H9 (cell line): ENCODE measurements at regions not wholly inside any gene's neighbourhood (a gene's known extent, or its start where the extent isn't known, plus 50 kb on each side); places are given as distances from the start of the nearest gene placed in this dataset.

Source experiments
- DNase-seq: peaks from one replicate; pipeline ENCODE4 v3.0.0-alpha.2; 2017
- H2AFZ ChIP-seq: one replicate; pipeline ENCODE4 v1.6.1; 2013; ENCODE audit warnings: mild to moderate bottlenecking, low read length, control low read depth, moderate library complexity
- H2AK5ac ChIP-seq: 2 replicates; pipeline ENCODE4 v1.6.1; 2013; ENCODE audit warnings: low read length, control low read depth, mixed read lengths; ENCODE audit not compliant: insufficient read length
- H2BK120ac ChIP-seq: one replicate; pipeline ENCODE4 v1.6.1; 2013; ENCODE audit warnings: low read depth, mild to moderate bottlenecking, low read length, control low read depth, inconsistent platforms; ENCODE audit not compliant: poor library complexity, severe bottlenecking
- H2BK12ac ChIP-seq: 2 replicates; pipeline ENCODE4 v1.6.1; 2013; ENCODE audit warnings: low read length, control low read depth, mixed read lengths, low read depth; ENCODE audit not compliant: insufficient read length
- H2BK15ac ChIP-seq: 2 replicates; pipeline ENCODE4 v1.6.1; 2013; ENCODE audit warnings: low read depth, low read length, control low read depth
- H2BK20ac ChIP-seq: one replicate; pipeline ENCODE4 v1.6.1; 2013; ENCODE audit warnings: low read depth, mild to moderate bottlenecking, low read length, control low read depth, inconsistent platforms; ENCODE audit not compliant: poor library complexity, severe bottlenecking
- H2BK5ac ChIP-seq: 2 replicates; pipeline ENCODE4 v1.6.1; 2013; ENCODE audit warnings: low read length, control low read depth, mixed read lengths; ENCODE audit not compliant: insufficient read length
- H3K14ac ChIP-seq: 2 replicates; pipeline ENCODE4 v1.6.1; 2013; ENCODE audit warnings: low read length, control low read depth; ENCODE audit not compliant: insufficient read depth
- H3K18ac ChIP-seq: 2 replicates; pipeline ENCODE4 v1.6.1; 2013; ENCODE audit warnings: low read depth, mild to moderate bottlenecking, mixed read lengths, low read length, control low read depth; ENCODE audit not compliant: insufficient read length
- H3K23ac ChIP-seq: 2 replicates; pipeline ENCODE4 v1.6.1; 2013; ENCODE audit warnings: low read length, control low read depth, mixed read lengths, low read depth; ENCODE audit not compliant: insufficient read length
- H3K23me2 ChIP-seq: 2 replicates; pipeline ENCODE4 v1.6.1; 2013; ENCODE audit warnings: low read depth, mild to moderate bottlenecking, mixed read lengths, low read length, control low read depth; ENCODE audit not compliant: insufficient read length, poor library complexity, severe bottlenecking
- H3K27ac ChIP-seq: 2 replicates; pipeline ENCODE4 v1.5.1; 2013; ENCODE audit warnings: low read length, control low read depth, mixed read lengths, low read depth; ENCODE audit not compliant: insufficient read length
- H3K27me3 ChIP-seq: 2 replicates; pipeline ENCODE4 v1.6.1; 2013; ENCODE audit warnings: low read length, control low read depth, inconsistent platforms; ENCODE audit not compliant: insufficient read depth
- H3K4ac ChIP-seq: 2 replicates; pipeline ENCODE4 v1.6.1; 2013; ENCODE audit warnings: low read depth, mild to moderate bottlenecking, control low read depth, inconsistent platforms, low read length, moderate library complexity
- H3K4me1 ChIP-seq: 2 replicates; pipeline ENCODE4 v1.6.1; 2013; ENCODE audit warnings: low read length, control low read depth, inconsistent platforms; ENCODE audit not compliant: insufficient read depth
- H3K4me2 ChIP-seq: 2 replicates; pipeline ENCODE4 v1.6.1; 2013; ENCODE audit warnings: low read length, control low read depth, mixed read lengths; ENCODE audit not compliant: insufficient read length, insufficient read depth
- H3K56ac ChIP-seq: 2 replicates; pipeline ENCODE4 v1.6.1; 2013; ENCODE audit warnings: low read depth, mild to moderate bottlenecking, mixed read lengths, low read length, control low read depth; ENCODE audit not compliant: insufficient read length
- H3K79me1 ChIP-seq: 2 replicates; pipeline ENCODE4 v1.6.1; 2013; ENCODE audit warnings: low read depth, mild to moderate bottlenecking, moderate library complexity, low read length, control low read depth, inconsistent platforms; ENCODE audit not compliant: insufficient read depth, poor library complexity, severe bottlenecking
- H3K79me2 ChIP-seq: 2 replicates; pipeline ENCODE4 v1.6.1; 2013; ENCODE audit warnings: low read length, control low read depth, inconsistent platforms; ENCODE audit not compliant: insufficient read depth
- H3K9ac ChIP-seq: 2 replicates; pipeline ENCODE4 v1.6.1; 2013; ENCODE audit warnings: low read length, control low read depth, mixed read lengths; ENCODE audit not compliant: insufficient read length; ENCODE audit errors: extremely low read depth
- H3K9me3 ChIP-seq: one replicate; pipeline ENCODE4 v1.6.1; 2013; ENCODE audit warnings: low read depth, low read length, inconsistent platforms; ENCODE audit not compliant: control insufficient read depth
- H3T11ph ChIP-seq: one replicate; pipeline ENCODE4 v1.6.1; 2013; ENCODE audit warnings: mild to moderate bottlenecking, low read length, control low read depth, inconsistent platforms
- H4K20me1 ChIP-seq: one replicate; pipeline ENCODE4 v1.6.1; 2013; ENCODE audit not compliant: control insufficient read depth, insufficient read length, insufficient read depth
- H4K5ac ChIP-seq: 2 replicates; pipeline ENCODE4 v1.6.1; 2013; ENCODE audit warnings: low read depth, mild to moderate bottlenecking, mixed read lengths, low read length, control low read depth; ENCODE audit not compliant: insufficient read length
- H4K8ac ChIP-seq: replicated peaks from 2 replicates; pipeline ENCODE4 v1.6.1; 2013; ENCODE audit warnings: low read length, control low read depth, mixed read lengths, low read depth; ENCODE audit not compliant: insufficient read length
- H4K91ac ChIP-seq: 2 replicates; pipeline ENCODE4 v1.6.1; 2013; ENCODE audit warnings: low read depth, mild to moderate bottlenecking, moderate library complexity, mixed read lengths, low read length, control low read depth; ENCODE audit not compliant: insufficient read length
- H3K27ac Mint-ChIP-seq, 3 experiments: 2 replicates in 2 of 3; 3 replicates in 1 of 3; pipeline ENCODE4 v1.8.0; 2020 to 2021; ENCODE audit warnings: mixed read lengths in 3 of 3, mild to moderate bottlenecking in 1 of 3, moderate library complexity in 1 of 3
- H3K27me3 Mint-ChIP-seq: 2 replicates; pipeline ENCODE4 v1.8.0; 2021; ENCODE audit warnings: low read depth, mild to moderate bottlenecking, moderate library complexity, mixed read lengths
- H3K36me3 Mint-ChIP-seq, 3 experiments: 2 replicates in 2 of 3; 3 replicates in 1 of 3; pipeline ENCODE4 v1.8.0; 2020 to 2021; ENCODE audit warnings: low read depth in 3 of 3, mixed read lengths in 3 of 3; ENCODE audit not compliant: insufficient read depth in 1 of 3
- H3K4me1 Mint-ChIP-seq, 2 experiments: 2 replicates each; pipeline ENCODE4 v1.8.0; 2020; ENCODE audit warnings: mixed read lengths in 2 of 2
- H3K4me3 Mint-ChIP-seq, 2 experiments: 2 replicates in 1 of 2; 3 replicates in 1 of 2; pipeline ENCODE4 v1.8.0; 2020 to 2021; ENCODE audit warnings: mild to moderate bottlenecking in 2 of 2, mixed read lengths in 2 of 2, moderate library complexity in 1 of 2
- H3K9me3 Mint-ChIP-seq, 2 experiments: 2 replicates in 1 of 2; 3 replicates in 1 of 2; pipeline ENCODE4 v1.8.0; 2020; ENCODE audit warnings: mild to moderate bottlenecking in 2 of 2, mixed read lengths in 2 of 2, moderate library complexity in 1 of 2
- CTCF ChIP-seq: fragments of 200-600 bp; sonication (generic); conservative IDR thresholded peaks from 3 replicates; pipeline ENCODE4 v1.8.0; 2021; ENCODE audit warnings: antibody characterized with exemption, mild to moderate bottlenecking
- WGBS: extraction: QIAGEN DNeasy Blood & Tissue Kit; methylation state at CpG from one replicate; pipeline ENCODE4 v1.1.7; 2013; ENCODE audit warnings: missing lambda C conversion rate, low lambda C conversion rate, mixed read lengths; ENCODE audit not compliant: insufficient read length; ENCODE audit errors: extremely low coverage; 5-methylcytosine and 5-hydroxymethylcytosine counted together

- H3T11ph ChIP-seq = no peak overlapping the region
- H3K79me2 ChIP-seq = no peaks in the 10 kb centered on the region
- H2BK20ac ChIP-seq = no peak overlapping the region
- no peak overlapping the region for H4K91ac ChIP-seq
- no peak overlapping the region for H4K8ac ChIP-seq
- H3K9me3 ChIP-seq = no peaks in the 10 kb centered on the region
- no peak overlapping the region for H3K9ac ChIP-seq
- Mint-ChIP-seq H3K4me1 (peaks cover 0 to under 1% of the 10 kb centered on the region in 2 experiments; a peak in 1 of 4 replicates), H3K4me3 (no peak overlapping the region), H3K27me3 (no peaks in the 10 kb centered on the region), H3K36me3 (no peaks in the 10 kb centered on the region), H3K27ac (no peak overlapping the region), H3K9me3 (no peaks in the 10 kb centered on the region)
- no peak overlapping the region for H3K4me2 ChIP-seq
- no peaks in the 10 kb centered on the region for H3K27me3 ChIP-seq
- H3K14ac ChIP-seq = no peak overlapping the region
- H3K4ac ChIP-seq = no peak overlapping the region
- no peaks in the 10 kb centered on the region for H3K79me1 ChIP-seq
- no peak overlapping the region for H2BK5ac ChIP-seq
- no CpG with 5 or more reads among the region's 3 CpGs for WGBS
- TF ChIP-seq CTCF = no peak
- H2BK120ac ChIP-seq = no peak overlapping the region
- no peak overlapping the region for H3K23ac ChIP-seq
- H3K23me2 ChIP-seq = no peaks in the 10 kb centered on the region
- H2BK15ac ChIP-seq = no peak overlapping the region
- no peak for DNase-seq
- H3K27ac ChIP-seq = no peak overlapping the region
- H3K56ac ChIP-seq = no peak overlapping the region
- H3K4me1 ChIP-seq = no peaks in the 10 kb centered on the region
- H2BK12ac ChIP-seq = no peak overlapping the region
- no peak overlapping the region for H4K5ac ChIP-seq
- H2AK5ac ChIP-seq = no peak overlapping the region
- H3K18ac ChIP-seq = no peak overlapping the region
- H4K20me1 ChIP-seq = no peaks in the 10 kb centered on the region
- no peak overlapping the region for H2AFZ ChIP-seq
Observed at GRCh38 chr7:115674467-115675024, 356.0 kb downstream of the TFEC start.
